Subcutaneous adipose tissue (tissue), 1 donor: ENCODE measurements at regions not wholly inside any gene's neighbourhood (a gene's known extent, or its start where the extent isn't known, plus 50 kb on each side); places are given as distances from the start of the nearest gene placed in this dataset.

Experiments
- TF ChIP-seq, protein P1 (sequence below): fragments of 450-650 bp; IDR thresholded peaks from one replicate; pipeline ENCODE4 v1.5.1; 2016; ENCODE audit warnings: low read depth, mild to moderate bottlenecking, control low read depth, antibody characterized with exemption, moderate library complexity

- TF ChIP-seq, protein P1, sequence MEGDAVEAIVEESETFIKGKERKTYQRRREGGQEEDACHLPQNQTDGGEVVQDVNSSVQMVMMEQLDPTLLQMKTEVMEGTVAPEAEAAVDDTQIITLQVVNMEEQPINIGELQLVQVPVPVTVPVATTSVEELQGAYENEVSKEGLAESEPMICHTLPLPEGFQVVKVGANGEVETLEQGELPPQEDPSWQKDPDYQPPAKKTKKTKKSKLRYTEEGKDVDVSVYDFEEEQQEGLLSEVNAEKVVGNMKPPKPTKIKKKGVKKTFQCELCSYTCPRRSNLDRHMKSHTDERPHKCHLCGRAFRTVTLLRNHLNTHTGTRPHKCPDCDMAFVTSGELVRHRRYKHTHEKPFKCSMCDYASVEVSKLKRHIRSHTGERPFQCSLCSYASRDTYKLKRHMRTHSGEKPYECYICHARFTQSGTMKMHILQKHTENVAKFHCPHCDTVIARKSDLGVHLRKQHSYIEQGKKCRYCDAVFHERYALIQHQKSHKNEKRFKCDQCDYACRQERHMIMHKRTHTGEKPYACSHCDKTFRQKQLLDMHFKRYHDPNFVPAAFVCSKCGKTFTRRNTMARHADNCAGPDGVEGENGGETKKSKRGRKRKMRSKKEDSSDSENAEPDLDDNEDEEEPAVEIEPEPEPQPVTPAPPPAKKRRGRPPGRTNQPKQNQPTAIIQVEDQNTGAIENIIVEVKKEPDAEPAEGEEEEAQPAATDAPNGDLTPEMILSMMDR, result no peak
Measured at GRCh38 chr20:53801609-53802370, 208.2 kb upstream of the ZNF217 start.

DNA sequence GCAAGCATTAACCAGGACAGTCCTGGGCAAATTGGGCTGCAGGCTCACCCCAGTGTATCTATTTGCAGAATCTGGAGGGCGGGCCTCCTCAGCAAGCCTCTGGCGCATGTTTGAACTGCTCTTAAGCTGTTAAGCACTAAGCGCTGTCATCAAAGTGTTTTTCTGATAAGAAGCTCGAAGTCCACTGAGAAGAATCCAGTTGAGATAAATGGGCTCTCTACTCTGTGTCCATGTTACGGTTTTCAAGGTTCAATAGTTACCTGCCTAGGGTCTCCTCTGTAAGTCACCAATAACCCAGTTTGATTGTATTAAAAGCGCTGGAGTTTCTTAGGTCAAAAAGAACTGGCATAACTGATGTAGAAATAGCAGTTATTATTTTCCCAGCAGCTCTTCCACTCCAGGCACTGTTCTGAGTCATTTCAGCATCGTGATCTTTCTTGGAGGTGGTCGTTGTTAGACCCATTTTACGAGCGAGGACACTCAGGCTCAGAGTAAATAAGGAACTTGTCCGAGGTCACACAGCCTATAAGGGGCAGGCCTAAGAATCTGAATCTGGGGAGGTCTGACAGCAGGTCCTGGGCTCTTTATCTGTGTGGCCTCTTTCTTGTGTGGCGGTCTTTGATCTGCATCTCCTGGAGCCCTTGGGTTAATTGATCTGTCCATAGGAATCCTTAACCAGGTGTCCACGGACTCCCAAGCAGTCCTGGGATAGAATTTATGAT is 207.4 kb upstream of the ZNF217 start:
- TF ChIP-seq, protein P1, result no peak

DNA sequence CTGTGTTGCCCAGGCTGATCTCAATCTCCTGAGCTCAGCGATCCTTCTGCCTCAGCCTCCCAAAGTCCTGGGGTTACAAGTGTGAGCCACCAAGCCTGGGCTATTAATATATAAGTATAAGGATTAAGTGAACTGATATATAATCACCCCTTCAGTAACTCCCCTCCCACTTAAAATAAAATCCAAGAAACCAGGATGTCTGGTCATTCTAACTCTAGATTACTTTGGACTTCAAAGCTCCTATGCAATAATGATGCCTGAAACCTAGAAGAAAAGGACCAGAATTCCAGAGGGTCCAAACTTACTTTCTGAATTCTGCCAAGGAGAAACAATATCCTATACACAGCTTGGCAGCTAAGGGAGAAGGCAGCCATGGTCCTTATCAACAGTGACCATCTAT is 206.8 kb upstream of the ZNF217 start:
- TF ChIP-seq, protein P1, result no peak

DNA sequence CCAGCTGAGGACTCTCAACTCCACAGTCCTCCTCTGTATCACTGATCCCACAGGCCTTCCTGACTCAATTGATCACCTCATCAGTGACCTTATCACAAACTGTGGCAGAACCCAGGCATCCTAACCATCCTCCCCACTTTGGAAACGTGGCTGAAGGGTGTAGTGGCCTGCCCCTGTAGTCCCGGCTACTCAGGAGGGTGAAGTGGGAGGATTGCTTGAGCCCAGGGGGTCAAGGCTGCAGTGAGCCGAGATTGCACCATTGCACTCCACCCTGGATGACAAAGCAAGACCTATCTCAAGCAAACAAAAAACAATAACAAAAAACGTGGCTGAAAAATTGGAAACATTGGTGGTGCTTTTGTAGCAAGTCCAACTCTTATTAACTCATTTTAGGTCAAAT is 203.4 kb upstream of the ZNF217 start:
- TF ChIP-seq, protein P1, result no peak

DNA sequence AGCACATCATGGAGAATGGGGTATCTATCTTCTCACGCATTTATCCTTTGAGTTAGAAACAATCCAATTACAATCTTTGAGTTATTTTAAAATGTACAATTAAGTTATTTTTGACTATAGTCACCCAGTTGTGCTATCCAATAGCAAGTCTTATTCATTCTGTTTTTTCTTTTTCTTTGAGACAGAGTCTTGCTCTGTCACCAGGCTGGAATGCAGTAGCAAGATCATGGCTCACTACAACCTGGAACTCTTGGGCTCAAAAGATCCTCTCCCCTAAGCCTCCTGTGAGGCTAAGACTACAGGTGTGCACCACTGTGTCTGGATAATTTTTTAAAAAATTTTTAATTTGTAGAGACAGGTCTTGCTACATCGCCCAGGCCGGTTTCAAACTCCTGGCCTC is 201.5 kb upstream of the ZNF217 start:
- TF ChIP-seq, protein P1, result peak; percentile 81

GRCh38 chr20:53794529-53795115 is 201.0 kb upstream of the ZNF217 start:
- TF ChIP-seq, protein P1, result no peak

- TF ChIP-seq, protein P1, result no peak
Measured at GRCh38 chr20:53793783-53794383, 200.2 kb upstream of the ZNF217 start.
